ENCODE measurements at regions not wholly inside any gene's neighbourhood (a gene's known extent, or its start where the extent isn't known, plus 50 kb on each side); places are given as distances from the start of the nearest gene placed in this dataset.
"Not testable (repeated sequence)": the region's sequence is repeated elsewhere in the genome, so short reads cannot be mapped to it uniquely, and the experiment has no call there.

GRCh38 chr13:87172166-87172835 lies 498.9 kb upstream of the SLITRK5 start:
- BruUV-seq (replicated peaks) = no TSS peak
- Histone ChIP-seq H3K9me3 (replicated peaks; ENCODE audit: control insufficient read depth, insufficient read depth, low read length) (no peaks in the 10 kb centered on the region), H3K9me1 (replicated peaks; ENCODE audit: control insufficient read depth, extremely low read depth, insufficient read depth, low read length) (no peaks in the 10 kb centered on the region), H3K9ac (replicated peaks; ENCODE audit: extremely low read depth, insufficient read depth, low read length) (no peak overlapping the region), H3K27ac (ENCODE audit: insufficient read depth, low read depth, low read length) (no peak overlapping the region), H4K20me1 (replicated peaks; ENCODE audit: control insufficient read depth, extremely low read depth, insufficient read depth, low read length) (no peaks in the 10 kb centered on the region), H3K4me2 (ENCODE audit: insufficient read depth, low read length) (no peak overlapping the region), H3K79me2 (ENCODE audit: control insufficient read depth, insufficient read depth, low read length) (no peaks in the 10 kb centered on the region), H3K36me3 (ENCODE audit: control insufficient read depth in 2 of 2, extremely low read depth in 1 of 2, insufficient read depth in 2 of 2, low read length in 2 of 2) (no peaks in the 10 kb centered on the region), H2AFZ (ENCODE audit: low read depth, low read length) (no peak overlapping the region), H3K4me1 (ENCODE audit: control insufficient read depth, extremely low read depth, insufficient read depth, low read length) (no peaks in the 10 kb centered on the region), H3K4me3 (replicated peaks in 1 of 3; ENCODE audit: insufficient read depth in 1 of 3, low read depth in 1 of 3, low read length in 3 of 3) (no peak overlapping the region), H3K27me3 (ENCODE audit: control insufficient read depth in 2 of 2, insufficient read depth in 2 of 2, low read length in 2 of 2) (no peaks in the 10 kb centered on the region)
- DNase-seq (ENCODE audit: low read depth, low spot score) (no peak), FAIRE-seq (no peak)
- intact Hi-C loops (cut with micrococcal nuclease) (no loop called here), dilution Hi-C loops (cut with MboI; ENCODE audit: extremely low pct_ligation_motif_present, low sequenced_read_pairs) (no loop called here)
- TF ChIP-seq FOS (IDR thresholded peaks at IDR 0.05; ENCODE audit: borderline replicate concordance, insufficient read depth, low read length) (no peak), POLR2A (IDR thresholded peaks at IDR 0.05; ENCODE audit: low read depth, low read length) (no peak), MYC (IDR thresholded peaks at IDR 0.05; ENCODE audit: low read depth, low read length) (no peak), POLR2AphosphoS5 (IDR thresholded peaks at IDR 0.05; ENCODE audit: insufficient read depth, low read depth, low read length) (no peak), MAX (IDR thresholded peaks at IDR 0.05; ENCODE audit: insufficient read depth, insufficient read length) (no peak), EZH2 (IDR thresholded peaks at IDR 0.05; ENCODE audit: borderline replicate concordance, low read depth, low read length, severe bottlenecking) (no peak), JUN (IDR thresholded peaks at IDR 0.05; ENCODE audit: borderline replicate concordance, insufficient read depth, insufficient read length, low read depth) (no peak), GATA2 (IDR thresholded peaks at IDR 0.05; ENCODE audit: insufficient read depth, insufficient read length, low read depth, low read length) (no peak), CTCF (IDR thresholded peaks at IDR 0.05; ENCODE audit: extremely low read depth in 1 of 2, insufficient read depth in 1 of 2, low read depth in 1 of 2, low read length in 2 of 2) (no peak)
- ChIA-PET POLR2A (no interaction called here), CTCF (no interaction called here)

GRCh38 chr13:87185138-87185537 lies 486.0 kb upstream of the SLITRK5 start:
- H3K79me2 ChIP-seq (ENCODE audit: control insufficient read depth, insufficient read depth, low read length); H3K4me2 ChIP-seq (ENCODE audit: insufficient read depth, low read length); H4K20me1 ChIP-seq (replicated peaks; ENCODE audit: control insufficient read depth, extremely low read depth, insufficient read depth, low read length); H3K9ac ChIP-seq (replicated peaks; ENCODE audit: extremely low read depth, insufficient read depth, low read length); H2AFZ ChIP-seq (ENCODE audit: low read depth, low read length); CTCF ChIA-PET; intact Hi-C loops (cut with micrococcal nuclease); POLR2A ChIA-PET; dilution Hi-C loops (cut with MboI; ENCODE audit: extremely low pct_ligation_motif_present, low sequenced_read_pairs); BruUV-seq (replicated peaks); H3K9me1 ChIP-seq (replicated peaks; ENCODE audit: control insufficient read depth, extremely low read depth, insufficient read depth, low read length); H3K36me3 ChIP-seq (ENCODE audit: control insufficient read depth in 2 of 2, extremely low read depth in 1 of 2, insufficient read depth in 2 of 2, low read length in 2 of 2); H3K4me1 ChIP-seq (ENCODE audit: control insufficient read depth, extremely low read depth, insufficient read depth, low read length); H3K27me3 ChIP-seq (ENCODE audit: control insufficient read depth in 2 of 2, insufficient read depth in 2 of 2, low read length in 2 of 2); H3K27ac ChIP-seq (ENCODE audit: insufficient read depth, low read depth, low read length); FAIRE-seq; H3K9me3 ChIP-seq (replicated peaks; ENCODE audit: control insufficient read depth, insufficient read depth, low read length); H3K4me3 ChIP-seq (replicated peaks in 1 of 3; ENCODE audit: insufficient read depth in 1 of 3, low read depth in 1 of 3, low read length in 3 of 3); DNase-seq (ENCODE audit: low read depth, low spot score): not testable (repeated sequence)

DNA sequence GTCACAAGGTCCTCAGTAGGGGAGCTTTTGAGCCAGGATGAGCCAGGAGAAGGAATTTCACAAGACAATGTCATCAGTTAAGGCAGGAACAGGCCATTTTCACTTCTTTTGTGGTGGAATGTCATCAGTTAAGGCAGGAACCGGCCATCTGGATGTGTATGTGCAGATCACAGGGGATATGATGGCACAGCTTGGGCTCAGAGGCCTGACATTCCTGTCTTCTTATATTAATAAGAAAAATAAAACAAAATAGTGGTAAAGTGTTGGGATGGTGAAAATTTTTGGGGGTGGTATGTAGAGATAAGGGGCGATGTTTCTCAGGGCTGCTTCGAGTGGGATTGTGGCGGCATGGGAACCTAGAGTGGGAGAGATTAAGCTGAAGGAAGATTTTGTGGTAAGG lies 484.5 kb upstream of the SLITRK5 start:
- H3K9ac ChIP-seq (replicated peaks; ENCODE audit: extremely low read depth, insufficient read depth, low read length); H3K4me2 ChIP-seq (ENCODE audit: insufficient read depth, low read length); H3K27me3 ChIP-seq (ENCODE audit: control insufficient read depth in 2 of 2, insufficient read depth in 2 of 2, low read length in 2 of 2); CTCF ChIA-PET; H3K36me3 ChIP-seq (ENCODE audit: control insufficient read depth in 2 of 2, extremely low read depth in 1 of 2, insufficient read depth in 2 of 2, low read length in 2 of 2); H3K9me1 ChIP-seq (replicated peaks; ENCODE audit: control insufficient read depth, extremely low read depth, insufficient read depth, low read length); H3K4me3 ChIP-seq (replicated peaks in 1 of 3; ENCODE audit: insufficient read depth in 1 of 3, low read depth in 1 of 3, low read length in 3 of 3); H3K27ac ChIP-seq (ENCODE audit: insufficient read depth, low read depth, low read length); H3K9me3 ChIP-seq (replicated peaks; ENCODE audit: control insufficient read depth, insufficient read depth, low read length); DNase-seq (ENCODE audit: low read depth, low spot score); dilution Hi-C loops (cut with MboI; ENCODE audit: extremely low pct_ligation_motif_present, low sequenced_read_pairs); H2AFZ ChIP-seq (ENCODE audit: low read depth, low read length); H4K20me1 ChIP-seq (replicated peaks; ENCODE audit: control insufficient read depth, extremely low read depth, insufficient read depth, low read length); POLR2A ChIA-PET; H3K79me2 ChIP-seq (ENCODE audit: control insufficient read depth, insufficient read depth, low read length); intact Hi-C loops (cut with micrococcal nuclease); H3K4me1 ChIP-seq (ENCODE audit: control insufficient read depth, extremely low read depth, insufficient read depth, low read length); FAIRE-seq; BruUV-seq (replicated peaks): not testable (repeated sequence)
